PC-9 (cell line): ENCODE measurements at regions not wholly inside any gene's neighbourhood (a gene's known extent, or its start where the extent isn't known, plus 50 kb on each side); places are given as distances from the start of the nearest gene placed in this dataset.

Experiments used
- EZH2 ChIP-seq: fragments of 200-600 bp; sonication (generic); IDR thresholded peaks from 2 replicates; pipeline ENCODE4 v1.8.0; 2017; ENCODE audit warnings: antibody characterized with exemption, low read depth
- TF ChIP-seq, protein P1 (sequence below): fragments of 200-600 bp; sonication (generic); conservative IDR thresholded peaks from 2 replicates; pipeline ENCODE4 v1.6.1; 2017; ENCODE audit warnings: mixed run types, antibody characterized with exemption, mild to moderate bottlenecking, moderate library complexity

DNA sequence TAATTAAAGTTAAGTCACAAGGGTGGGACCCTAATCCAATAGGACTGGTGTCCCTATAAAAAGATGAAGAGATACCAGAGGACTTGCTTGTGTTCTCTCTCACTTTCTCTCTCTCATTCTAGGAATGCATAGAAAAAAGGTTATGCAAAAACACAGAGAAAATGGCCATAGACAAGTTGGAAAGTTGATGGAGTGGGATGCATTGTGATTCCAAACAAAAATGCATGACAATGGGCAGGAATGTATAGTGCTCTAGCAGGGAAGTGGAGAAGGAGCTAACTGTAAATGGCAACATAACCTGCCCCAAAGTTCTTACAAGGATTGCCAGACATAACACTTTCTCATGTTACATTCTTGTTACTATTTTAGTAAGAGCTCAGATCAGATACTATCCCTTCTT lies 301.6 kb upstream of the LRATD1 start:
- TF ChIP-seq EZH2: no peak
- TF ChIP-seq, protein P1, sequence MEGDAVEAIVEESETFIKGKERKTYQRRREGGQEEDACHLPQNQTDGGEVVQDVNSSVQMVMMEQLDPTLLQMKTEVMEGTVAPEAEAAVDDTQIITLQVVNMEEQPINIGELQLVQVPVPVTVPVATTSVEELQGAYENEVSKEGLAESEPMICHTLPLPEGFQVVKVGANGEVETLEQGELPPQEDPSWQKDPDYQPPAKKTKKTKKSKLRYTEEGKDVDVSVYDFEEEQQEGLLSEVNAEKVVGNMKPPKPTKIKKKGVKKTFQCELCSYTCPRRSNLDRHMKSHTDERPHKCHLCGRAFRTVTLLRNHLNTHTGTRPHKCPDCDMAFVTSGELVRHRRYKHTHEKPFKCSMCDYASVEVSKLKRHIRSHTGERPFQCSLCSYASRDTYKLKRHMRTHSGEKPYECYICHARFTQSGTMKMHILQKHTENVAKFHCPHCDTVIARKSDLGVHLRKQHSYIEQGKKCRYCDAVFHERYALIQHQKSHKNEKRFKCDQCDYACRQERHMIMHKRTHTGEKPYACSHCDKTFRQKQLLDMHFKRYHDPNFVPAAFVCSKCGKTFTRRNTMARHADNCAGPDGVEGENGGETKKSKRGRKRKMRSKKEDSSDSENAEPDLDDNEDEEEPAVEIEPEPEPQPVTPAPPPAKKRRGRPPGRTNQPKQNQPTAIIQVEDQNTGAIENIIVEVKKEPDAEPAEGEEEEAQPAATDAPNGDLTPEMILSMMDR: no peak
